ENCODE measurements at regions not wholly inside any gene's neighbourhood (a gene's known extent, or its start where the extent isn't known, plus 50 kb on each side); places are given as distances from the start of the nearest gene placed in this dataset.

DNA sequence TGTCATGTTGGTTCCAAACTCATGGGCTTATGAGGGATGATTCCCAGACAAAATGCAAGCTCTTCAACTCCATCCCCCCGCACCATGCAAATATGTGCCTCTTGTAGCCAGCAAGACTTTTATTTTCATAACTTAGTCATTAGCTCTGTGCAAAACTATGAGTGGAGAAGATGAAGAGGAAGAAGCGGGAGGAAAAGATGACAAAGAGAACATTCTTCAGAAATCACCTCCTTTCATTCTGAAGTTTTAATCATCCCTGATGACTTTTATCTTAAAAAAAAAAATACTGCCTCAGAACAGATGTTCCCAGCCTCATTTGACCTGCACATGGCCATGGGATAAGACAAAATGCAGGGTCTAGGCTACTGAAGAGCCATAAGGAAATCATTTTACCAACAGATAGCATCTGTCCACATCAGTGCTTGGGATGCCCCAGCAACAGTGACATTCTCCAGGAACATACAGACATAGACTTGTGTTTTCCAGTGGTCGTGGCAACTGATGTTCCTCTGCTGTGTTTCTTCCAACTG lies 145.5 kb downstream of the WNT5A start:
- no peak for DNase-seq

DNA sequence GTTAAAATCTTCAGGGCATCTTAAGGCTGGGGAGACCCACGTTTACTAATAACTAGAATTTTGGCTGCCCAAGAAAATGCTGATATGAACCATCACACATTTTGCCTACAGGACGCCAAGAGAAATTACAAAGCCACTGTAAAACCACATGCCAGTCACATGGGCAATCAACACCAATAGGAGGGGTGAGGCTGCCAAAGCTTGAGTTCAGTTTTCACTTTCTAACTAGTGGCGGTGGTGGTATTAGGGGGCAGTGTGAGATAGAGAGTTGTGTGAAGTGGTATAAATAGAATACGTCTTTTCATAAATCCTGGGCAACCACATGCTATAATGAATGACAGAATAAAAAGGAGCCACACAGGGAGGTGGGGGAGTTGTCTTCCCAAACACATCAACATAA lies 147.3 kb downstream of the WNT5A start:
- DNase-seq: no peak

DNA sequence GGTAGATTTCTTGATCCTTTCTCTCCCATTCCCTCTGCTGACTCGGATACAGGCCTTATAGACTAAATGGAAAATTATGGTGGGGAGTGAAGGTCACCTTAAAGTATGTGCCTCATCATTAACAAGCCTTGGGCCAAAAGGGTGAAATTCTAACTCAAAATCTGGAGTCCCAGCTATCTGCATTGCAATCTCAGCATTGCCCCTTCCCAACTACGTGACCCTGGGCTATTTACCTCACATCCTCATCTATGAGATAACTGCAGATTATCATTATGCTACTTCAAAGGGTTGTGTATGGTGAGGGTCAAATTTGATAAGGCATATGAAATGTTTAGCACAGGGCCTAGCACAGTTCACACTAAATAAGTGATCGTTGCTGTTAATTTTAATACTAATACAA lies 147.7 kb downstream of the WNT5A start:
- no peak for DNase-seq

DNA sequence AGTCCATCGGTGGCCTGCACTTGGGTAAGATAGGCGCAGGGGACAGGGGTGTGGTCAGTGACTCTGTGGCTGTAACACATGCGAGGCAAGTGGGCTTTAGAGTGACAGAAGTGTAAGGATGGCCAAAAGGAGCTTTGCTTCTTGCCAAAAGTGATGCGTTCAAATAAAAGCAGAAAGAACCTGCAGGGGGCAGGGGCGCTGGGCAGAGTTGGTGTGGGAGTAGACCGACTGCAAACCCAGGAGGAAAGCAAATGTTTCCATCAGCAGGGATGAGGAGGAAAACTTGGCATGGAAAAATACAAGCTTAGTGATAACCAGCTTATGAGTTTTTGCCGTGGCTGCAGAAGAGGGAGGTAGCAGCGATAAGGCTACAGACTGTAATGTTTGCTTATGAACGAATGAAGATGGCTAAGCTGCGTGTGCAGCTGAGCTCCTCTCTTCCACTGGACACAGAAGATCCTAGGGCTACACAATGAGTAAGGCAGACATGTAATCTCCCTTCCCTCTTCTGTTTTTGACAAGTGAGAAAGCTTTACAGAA lies 149.4 kb downstream of the WNT5A start:
- no peak for DNase-seq

DNA sequence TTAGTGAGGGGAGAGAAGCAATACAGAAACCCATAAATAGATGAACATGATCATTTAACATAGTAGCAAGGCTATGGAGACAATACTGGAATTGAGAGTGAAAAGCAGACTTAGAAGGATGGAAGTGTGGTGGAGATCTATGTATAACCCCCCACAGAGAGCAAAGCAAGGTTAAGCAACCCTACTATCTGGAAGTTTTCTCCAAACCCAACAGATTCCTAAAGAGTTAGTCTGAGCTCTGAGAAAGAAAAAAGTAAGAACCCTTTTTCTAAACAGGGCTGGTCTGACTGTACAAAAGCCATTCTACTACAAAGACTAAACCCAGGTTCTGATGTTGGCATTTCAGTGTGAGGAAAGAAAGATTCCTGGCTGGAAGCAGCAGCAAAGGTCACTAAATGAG lies 153.2 kb downstream of the WNT5A start:
- DNase-seq: peak; percentile 62

DNA sequence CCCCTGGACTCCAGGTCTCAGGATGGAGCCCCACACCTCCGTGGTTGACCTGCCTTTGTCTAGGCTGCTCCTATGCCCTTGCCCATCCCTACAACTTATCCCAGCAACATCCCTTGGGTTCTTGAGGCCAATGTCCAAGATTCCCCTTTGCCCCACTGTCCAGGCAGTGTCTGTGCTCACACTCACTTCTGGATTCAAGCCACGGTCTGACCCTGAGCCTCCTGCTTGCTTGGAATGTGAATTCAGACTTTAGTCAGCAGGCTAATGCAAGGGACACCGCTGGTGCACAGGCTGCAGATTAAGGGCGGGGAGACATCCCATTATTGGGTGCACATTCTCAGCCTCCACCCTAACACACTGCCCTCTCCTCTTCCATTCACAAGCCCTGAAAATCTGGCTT lies 154.1 kb downstream of the WNT5A start:
- DNase-seq: peak; percentile 52

DNA sequence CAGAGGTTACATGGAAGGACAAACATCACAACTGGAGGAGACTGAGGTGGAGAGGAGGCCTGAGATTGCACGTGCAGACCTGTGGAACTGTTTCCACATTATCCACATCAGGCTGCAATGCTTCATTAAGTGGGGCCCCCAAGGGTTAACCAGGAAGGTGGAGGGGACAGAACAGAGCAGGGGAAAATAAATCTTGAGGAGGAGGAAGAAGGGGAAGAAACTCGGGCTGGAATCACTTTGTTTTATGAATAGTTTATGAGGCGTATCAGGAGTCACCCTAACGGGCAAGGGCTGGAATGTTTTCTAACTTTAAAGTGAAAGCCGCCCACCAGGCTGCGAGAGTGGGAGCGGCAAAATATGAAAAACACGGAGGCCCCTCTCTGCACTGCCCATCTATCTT lies 154.9 kb downstream of the WNT5A start:
- DNase-seq: no peak

DNA sequence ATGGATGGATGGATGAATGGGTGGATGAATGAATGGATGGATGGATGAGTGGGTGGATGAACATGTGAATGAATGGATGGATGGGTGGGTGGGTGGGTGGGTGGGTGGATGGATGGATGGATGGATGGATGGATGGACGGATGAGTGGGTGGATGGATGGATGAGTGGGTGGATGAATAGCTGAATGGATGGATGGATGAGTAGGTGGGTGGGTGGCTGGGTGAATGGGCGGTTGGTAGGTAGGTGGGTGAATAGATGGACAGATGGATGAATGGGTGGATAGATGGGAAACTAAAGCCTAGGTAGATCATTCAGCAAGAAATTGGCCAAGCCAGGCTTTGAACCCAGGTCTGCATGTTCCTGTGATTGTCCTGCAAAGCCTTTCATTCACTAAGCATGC lies 155.6 kb downstream of the WNT5A start:
- DNase-seq: no peak

DNA sequence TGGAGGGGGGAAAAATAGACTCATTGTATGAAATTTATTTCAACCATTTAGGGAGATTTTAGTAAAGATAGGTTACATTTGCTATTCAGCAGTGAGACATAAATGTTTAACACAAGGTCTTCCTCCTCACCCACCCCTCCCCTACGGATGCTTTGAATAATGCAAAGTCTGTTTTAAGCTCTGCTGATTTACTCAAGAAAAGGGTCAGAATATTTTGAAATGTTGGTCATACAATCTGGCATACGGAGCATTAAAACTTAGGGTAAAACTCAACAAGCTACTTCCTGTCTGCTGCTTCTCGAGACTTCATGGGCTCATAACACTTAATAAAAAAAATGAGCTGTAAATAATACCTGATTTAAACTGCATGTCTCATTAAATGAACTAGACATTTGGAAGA lies 156.3 kb downstream of the WNT5A start:
- no peak for DNase-seq

DNA sequence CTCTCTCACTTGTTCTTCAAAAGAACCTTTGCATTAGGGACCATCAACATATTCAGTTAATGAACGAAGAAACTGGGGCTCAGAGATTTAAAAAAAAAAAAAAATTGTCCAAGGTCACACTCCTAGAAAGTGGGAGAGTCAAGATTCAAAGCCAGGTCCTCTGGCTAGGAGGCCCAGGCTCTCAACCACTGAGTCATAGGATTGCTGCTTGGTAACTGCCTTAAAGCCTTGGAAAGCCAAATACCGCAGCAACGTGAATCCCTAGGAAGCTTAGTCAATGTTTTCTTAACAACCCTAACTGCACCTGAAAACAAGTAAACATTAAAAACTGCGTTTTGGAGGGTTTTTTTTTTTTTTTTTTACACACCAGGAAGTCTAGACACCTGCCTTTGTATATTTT lies 156.8 kb downstream of the WNT5A start:
- DNase-seq: peak; percentile 96

DNA sequence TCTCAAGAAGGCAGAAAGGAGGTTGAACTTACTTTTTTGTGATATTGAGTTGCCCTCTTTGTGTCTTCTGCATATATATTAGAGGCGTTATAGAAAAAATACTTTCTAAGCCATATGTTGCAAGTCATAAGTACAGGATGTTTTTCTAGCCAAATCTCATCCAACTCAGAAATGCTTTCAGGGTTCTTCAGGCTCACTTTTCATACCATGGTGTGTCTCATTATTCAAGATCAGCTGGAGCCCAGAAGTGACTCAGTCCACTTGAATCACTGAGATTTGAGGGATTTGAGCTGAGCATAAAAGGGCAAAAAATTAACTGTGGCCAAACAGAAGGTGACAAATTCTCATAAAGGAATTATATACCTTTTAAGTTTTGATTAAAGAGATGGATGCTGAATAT lies 157.3 kb downstream of the WNT5A start:
- DNase-seq: peak; percentile 97

DNA sequence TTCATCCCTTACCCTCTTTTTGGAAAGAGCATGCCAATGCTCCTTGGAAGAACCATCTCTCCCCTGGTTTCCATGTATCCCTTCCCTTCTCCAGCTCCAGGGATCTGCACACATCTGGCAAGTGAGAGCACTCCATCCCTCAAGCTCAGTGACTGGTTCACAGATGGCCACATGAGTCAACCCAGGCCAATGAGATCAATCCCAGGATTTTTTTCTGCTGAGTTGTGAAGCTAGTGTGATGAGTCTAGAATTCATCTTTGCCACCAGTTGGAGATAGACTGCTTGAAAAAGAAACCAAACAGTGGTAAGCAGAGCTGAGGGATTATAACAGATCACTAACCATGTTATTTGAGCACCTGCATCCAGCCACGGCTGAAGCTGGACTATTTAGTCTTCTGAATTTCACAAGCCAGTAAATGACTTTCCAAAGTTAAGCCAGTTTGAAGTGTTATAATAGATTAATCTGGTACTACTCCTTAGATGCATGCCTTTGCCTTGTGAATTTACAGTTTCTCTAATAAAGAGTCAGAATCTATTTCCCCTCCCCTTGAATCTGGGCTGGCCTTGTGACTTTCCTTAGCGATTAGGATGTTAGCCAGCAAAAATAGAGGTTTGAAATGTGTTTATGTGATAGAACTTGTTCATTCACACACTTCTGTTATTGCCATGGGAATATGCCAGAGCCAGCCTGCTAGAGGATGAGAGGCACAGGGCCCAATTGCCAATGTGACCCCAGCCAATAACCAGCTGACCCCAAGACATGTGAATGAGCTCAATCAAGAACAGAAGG lies 159.8 kb downstream of the WNT5A start:
- peak; percentile 91 for DNase-seq

DNA sequence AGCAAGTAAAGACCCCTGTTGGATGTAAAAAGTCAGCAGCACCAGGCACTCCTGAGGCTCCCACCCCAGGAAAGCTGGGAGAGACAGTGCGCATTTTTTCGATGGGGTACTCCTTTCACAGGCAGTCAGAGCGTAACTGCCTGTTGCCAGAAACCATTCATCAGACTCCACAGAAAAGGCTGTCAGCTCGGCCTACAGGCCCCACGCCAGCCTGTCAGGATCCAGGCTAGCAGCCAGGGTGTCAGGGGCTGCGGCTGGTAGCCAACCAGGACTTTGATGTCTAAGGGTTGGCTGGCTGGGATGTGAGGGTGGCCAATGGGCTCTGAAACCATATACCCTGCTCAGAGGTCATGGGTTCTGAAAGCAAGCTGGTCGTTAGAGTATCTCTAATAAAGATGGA lies 164.5 kb downstream of the WNT5A start:
- DNase-seq: no peak

DNA sequence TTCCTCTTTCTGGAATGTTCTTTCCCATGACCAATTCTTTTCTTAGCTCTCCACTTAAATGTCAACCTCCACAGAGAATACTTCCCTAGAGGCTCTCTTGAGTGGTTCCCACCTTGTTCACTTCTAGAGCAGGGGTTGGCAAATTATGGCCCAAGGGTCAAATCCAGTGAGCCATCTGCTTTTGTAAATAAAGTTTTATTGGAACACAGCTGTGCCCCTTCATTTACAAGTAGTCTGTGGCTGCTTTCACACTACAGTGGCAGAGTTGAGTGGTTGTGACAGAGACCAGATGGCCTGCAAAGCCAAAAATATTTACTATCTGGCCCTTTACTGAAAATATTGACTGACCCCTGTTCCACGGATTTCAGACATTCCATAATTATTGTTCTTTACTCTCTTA lies 166.2 kb downstream of the WNT5A start:
- DNase-seq: no peak

DNA sequence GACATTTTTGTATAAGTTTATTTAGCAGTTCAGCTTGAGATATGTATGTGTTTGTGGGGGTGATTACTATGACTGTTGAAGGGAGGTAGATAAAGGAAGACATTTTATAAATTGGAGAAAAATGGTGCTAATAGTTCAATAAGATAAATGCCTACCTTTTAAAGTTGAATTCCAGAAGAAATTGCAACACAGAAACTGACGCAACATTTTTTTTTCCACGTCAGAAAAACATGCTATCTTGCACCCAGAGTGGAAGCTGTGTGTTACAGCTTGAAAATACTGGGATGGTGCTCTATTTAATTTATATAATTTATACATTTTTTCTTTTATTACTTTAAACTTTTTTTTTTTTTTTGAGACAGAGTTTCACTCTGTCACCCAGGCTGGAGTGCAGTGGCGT lies 171.7 kb downstream of the WNT5A start:
- no peak for DNase-seq

DNA sequence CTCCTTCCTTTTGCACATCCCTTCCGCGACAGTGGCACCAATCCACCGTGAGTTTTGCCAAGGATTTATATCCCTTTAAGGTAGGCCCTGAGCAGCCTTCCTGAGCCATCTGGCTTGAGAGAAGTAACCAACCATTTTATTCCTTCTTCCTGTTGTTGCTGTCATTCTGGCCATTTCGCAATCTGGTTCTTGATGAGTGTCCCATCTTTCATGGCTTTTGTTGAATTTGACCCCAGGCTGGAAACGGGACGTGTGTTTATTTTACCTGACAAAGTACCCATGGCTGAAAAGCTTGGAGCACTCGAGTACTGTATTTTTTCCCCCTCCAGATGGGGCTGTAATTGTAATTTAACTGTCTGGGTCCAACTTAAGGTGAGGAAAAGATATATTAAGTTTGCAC lies 173.4 kb downstream of the WNT5A start:
- no peak for DNase-seq

DNA sequence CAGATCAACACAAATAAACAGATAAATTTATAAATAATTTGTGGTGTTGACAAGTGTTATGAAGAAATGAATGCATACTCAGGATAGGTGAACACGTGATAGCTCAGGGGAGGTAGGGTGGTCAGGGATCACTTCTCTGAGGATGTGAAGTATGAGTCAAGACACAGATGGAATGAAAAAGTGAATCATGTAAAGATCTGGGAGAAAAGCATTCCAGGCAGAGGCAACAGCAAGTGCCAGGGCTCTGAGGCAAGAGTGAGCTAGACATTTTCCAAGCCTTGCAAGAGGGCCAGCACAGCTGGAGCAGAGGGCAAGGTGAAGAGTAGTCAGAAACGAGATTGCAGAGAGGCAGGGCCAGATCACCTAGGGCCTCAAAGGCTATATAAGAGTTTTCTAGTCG lies 177.8 kb downstream of the WNT5A start:
- DNase-seq: peak; percentile 77

DNA sequence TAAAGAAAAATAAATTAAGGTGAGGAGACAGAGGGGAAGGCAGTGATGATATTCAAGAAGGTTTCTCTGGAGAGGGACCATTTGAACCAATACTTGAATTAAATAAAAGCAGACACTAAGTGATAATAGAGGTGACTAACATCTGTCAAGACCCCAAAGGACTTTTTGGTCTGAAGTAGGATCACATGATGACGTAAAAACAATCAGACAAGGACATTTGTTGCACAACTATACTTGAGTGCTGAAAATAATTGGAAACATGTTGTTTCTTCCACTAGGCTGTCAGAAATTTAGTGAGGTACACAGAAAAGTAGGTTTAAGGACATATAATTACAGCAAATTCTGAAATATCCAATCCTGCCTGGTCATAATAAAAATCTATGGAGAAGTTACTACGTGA lies 179.5 kb downstream of the WNT5A start:
- no peak for DNase-seq

DNA sequence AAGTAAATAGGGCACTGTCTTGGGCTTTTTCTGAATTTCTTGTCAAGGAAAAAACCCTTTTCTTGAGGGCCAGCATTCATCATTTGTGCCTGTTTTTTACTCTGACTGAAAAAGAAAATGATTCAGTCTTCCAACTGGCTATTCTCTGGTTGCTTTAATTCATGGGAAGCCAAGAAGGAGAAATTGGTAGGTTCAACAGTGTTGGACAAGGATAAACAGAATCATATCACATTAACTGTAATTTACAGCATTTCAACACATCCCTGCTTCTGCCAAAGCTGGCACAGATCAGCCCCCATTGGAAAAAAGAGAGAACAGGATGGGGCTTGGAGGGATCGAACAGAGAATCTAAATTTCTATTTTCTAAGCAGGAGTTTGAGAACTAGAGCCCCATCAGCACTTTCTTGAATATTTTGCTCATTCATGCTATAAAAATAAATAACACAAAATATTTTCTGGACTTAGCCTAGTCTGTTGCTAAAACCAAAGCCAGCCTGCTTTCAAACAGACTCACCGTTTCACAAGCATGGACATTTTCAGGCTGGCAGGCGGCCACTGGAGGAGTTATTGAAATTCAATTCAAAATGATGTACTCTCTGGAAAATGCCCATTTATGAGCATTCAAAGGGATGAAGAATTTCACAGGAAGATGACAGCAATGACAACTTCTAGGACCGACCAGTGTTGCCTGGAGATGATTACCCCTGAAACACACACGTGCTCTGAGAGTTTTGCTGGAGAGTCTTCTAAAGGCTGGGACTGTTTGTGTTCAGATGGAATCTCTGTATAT lies 181.2 kb downstream of the WNT5A start:
- DNase-seq: no peak

DNA sequence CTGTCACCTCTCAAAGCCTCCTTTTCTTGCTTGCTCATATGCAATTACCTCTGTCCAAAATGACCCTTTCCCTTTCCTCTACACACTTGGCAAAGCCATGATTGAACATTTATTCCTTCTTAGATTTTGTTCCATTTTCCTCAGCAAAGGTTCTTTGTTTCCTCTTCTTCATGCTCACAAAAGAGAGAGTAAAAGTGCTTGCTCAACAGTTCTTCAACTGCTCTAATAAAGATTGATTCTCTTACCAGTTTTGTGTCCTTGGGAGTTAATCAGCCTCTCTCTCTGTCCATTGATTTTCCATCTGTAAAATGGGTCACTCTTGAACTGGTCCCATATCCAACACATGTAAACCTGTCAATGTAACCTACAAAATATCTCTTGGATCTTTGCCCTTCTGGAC lies 186.4 kb downstream of the WNT5A start:
- DNase-seq: no peak

DNA sequence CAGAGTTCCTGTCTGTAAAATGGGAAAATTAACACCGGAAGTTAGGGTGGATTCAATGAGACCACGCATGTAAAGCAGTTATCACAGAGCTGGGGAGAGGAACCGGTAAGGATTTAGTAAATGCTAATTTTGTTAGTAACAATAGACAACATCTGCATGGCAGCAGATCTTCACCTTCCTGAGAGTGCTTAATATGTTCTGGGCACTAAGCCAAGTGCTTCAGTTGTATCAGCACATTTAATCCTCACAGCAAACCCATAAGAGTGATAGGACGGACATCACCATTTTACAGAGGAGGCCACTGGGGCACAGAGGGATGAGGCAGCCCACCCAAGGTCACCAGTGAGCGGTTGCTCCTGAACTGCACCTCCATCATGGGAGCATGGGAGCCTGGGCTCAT lies 189.4 kb downstream of the WNT5A start:
- DNase-seq: no peak

DNA sequence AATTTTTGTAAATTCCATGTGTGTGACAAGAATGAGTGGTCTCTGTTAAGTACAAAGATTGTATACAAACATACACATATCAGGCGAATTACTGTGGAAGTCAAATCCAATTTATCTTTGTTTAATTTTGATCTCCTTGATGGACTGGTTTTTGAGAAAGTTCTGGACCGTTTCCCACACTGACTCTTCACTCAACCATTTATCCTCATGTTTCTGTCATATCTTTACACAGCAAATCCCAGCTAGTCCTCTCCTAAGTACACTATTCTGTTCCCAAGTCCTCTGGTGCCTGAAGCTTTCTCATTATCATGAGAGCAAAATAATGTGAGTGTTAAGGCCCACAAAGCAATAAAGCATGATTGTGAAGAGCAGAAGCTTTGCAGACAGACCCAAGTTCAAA lies 189.9 kb downstream of the WNT5A start:
- DNase-seq: no peak

DNA sequence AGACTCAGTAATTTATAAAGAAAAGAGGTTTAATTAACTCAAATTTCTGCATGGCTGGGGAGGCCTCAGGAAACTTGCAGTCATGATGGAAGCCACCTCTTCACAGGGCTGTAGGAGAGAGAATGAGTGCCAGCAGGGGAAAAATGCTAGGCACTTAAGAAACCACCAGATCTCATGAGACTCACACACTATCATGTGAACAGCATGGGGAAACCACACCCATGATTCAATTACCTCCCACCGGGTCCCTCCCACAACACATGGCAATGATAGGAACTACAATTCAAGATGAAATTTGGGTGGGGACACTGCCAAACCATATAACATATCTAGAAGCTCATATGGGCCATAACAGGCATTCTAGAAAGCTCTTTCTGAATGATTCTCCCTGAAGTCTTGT lies 190.3 kb downstream of the WNT5A start:
- DNase-seq: no peak

DNA sequence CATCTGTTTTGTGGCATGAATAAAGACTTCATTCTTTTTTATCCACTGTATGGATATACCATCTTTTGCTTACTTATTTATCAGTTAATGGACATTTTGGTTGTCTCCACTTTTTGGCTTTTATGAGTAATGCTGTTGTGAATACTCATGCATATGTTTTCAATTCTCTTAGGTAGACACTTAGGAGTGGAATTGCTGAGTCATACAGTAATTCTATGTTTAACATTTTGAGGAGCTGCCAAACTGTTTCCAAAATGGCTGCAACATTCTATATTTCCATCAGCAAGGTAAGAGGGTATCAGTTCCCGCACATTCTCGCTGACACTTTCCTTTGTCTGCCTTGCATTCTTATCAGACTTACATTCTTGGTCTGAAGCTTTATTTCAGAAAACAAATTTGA lies 191.1 kb downstream of the WNT5A start:
- peak; percentile 67 for DNase-seq

Data from HCEC 1CT (cell line).